Kidney (tissue), 13 donors: ENCODE measurements at regions not wholly inside any gene's neighbourhood (a gene's known extent, or its start where the extent isn't known, plus 50 kb on each side); places are given as distances from the start of the nearest gene placed in this dataset.

ENCODE experiments used
- DNase-seq, 5 donors: peaks; one replicate each; pipeline ENCODE4 v3.0.0-alpha.2; 2013 to 2020
- FAIRE-seq: peaks from 2 replicates; lab custom pipeline; 2012; peaks lifted over from hg19 to GRCh38; lab: Jason Lieb, UNC
- H3K27ac ChIP-seq, 2 donors: one replicate each; pipeline ENCODE4 v1.7.0; 2013; ENCODE audit warnings: low read depth in 2 of 2, low read length in 2 of 2, inconsistent platforms in 1 of 2
- H3K27me3 ChIP-seq: one replicate; pipeline ENCODE4 v1.7.1; 2013; ENCODE audit warnings: low read length, inconsistent platforms; ENCODE audit not compliant: control insufficient read depth, insufficient read depth
- H3K36me3 ChIP-seq, 3 donors: one replicate each; pipeline versions ENCODE4 v1.7.0 to v1.7.1; 2013; ENCODE audit warnings: low read length in 3 of 3, control low read depth in 1 of 3, inconsistent platforms in 1 of 3; ENCODE audit not compliant: insufficient read depth in 3 of 3, control insufficient read depth in 2 of 3
- H3K4me1 ChIP-seq, 3 donors: one replicate each; pipeline versions ENCODE4 v1.7.0 to v1.7.1; 2013; ENCODE audit warnings: low read length in 3 of 3, inconsistent platforms in 1 of 3, low read depth in 1 of 3; ENCODE audit not compliant: control insufficient read depth in 2 of 3, insufficient read depth in 2 of 3
- H3K4me3 ChIP-seq, 3 donors: one replicate each; pipeline versions ENCODE4 v1.7.0 to v1.8.1; 2013; ENCODE audit warnings: low read length in 3 of 3, control low read depth in 1 of 3, inconsistent platforms in 1 of 3
- H3K9ac ChIP-seq, 3 donors: one replicate each; pipeline versions ENCODE4 v1.7.0 to v1.7.1; 2013; ENCODE audit warnings: low read length in 3 of 3, control low read depth in 1 of 3, inconsistent platforms in 1 of 3
- H3K9me3 ChIP-seq, 3 donors: one replicate each; pipeline versions ENCODE4 v1.7.0 to v1.7.1; 2013; ENCODE audit warnings: low read length in 3 of 3, control low read depth in 1 of 3, inconsistent platforms in 1 of 3; ENCODE audit not compliant: control insufficient read depth in 2 of 3, insufficient read depth in 1 of 3
- intact Hi-C: fragments of 100-400 bp; cut with DNase I; formaldehyde crosslinking; loops from one replicate; pipeline ENCODE4 v1.11.1; 2022
- TF ChIP-seq, protein P1 (sequence below): IDR thresholded peaks from 3 replicates; pipeline ENCODE4 v1.5.1; 2012; ENCODE audit warnings: mild to moderate bottlenecking, moderate library complexity, borderline replicate concordance; ENCODE audit not compliant: insufficient read depth; ENCODE audit errors: extremely low read depth
- donor health status: control.
- donor health status: control.
- donor health status: control.
- donor health status: control.
- donor health status: control.
- donor health status: DM: yes; HTN: yes; CAD: no.
- donor health status: Normal renal cell carcinoma (clear cell type).

DNA sequence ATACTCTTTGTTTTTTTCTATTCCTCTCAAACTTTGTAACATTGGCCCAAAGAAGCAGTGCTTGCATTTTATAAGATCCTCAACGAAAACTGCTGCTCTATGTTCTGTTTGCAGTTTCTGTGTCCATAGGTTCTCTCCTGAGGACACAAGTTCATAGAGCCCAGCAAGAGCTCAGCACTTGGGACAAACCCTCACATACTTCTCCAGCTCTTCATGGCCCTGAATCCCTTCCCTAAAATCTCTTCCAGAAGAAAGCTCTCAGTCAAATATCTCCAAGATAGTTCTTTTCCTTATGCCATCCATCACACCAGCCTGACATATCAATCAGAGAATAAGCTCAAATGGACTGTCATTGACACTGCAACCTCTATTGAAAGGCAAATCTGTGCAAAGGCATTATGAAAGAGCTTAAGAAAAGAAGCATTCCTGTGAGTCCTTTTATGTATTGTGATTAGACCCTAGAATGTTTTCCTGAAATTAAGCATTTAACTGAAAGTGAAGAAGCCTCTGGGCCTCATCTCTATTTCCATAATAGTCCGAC lies 405.5 kb downstream of the ANKRD7 start:
- H3K9me3 ChIP-seq = peaks cover 0 to 3% (median 0%) of the 10 kb centered on the region in 3 donors
- no peak overlapping the region for H3K9ac ChIP-seq
- H3K27ac ChIP-seq = no peak overlapping the region
- FAIRE-seq (no peak), DNase-seq (no peak)
- H3K27me3 ChIP-seq = no peaks in the 10 kb centered on the region
- TF ChIP-seq, protein P1, sequence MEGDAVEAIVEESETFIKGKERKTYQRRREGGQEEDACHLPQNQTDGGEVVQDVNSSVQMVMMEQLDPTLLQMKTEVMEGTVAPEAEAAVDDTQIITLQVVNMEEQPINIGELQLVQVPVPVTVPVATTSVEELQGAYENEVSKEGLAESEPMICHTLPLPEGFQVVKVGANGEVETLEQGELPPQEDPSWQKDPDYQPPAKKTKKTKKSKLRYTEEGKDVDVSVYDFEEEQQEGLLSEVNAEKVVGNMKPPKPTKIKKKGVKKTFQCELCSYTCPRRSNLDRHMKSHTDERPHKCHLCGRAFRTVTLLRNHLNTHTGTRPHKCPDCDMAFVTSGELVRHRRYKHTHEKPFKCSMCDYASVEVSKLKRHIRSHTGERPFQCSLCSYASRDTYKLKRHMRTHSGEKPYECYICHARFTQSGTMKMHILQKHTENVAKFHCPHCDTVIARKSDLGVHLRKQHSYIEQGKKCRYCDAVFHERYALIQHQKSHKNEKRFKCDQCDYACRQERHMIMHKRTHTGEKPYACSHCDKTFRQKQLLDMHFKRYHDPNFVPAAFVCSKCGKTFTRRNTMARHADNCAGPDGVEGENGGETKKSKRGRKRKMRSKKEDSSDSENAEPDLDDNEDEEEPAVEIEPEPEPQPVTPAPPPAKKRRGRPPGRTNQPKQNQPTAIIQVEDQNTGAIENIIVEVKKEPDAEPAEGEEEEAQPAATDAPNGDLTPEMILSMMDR = no peak
- intact Hi-C loops = no loop called here
- H3K36me3 ChIP-seq = no peaks in the 10 kb centered on the region
- H3K4me3 ChIP-seq = no peak overlapping the region
- H3K4me1 ChIP-seq = no peaks in the 10 kb centered on the region

DNA sequence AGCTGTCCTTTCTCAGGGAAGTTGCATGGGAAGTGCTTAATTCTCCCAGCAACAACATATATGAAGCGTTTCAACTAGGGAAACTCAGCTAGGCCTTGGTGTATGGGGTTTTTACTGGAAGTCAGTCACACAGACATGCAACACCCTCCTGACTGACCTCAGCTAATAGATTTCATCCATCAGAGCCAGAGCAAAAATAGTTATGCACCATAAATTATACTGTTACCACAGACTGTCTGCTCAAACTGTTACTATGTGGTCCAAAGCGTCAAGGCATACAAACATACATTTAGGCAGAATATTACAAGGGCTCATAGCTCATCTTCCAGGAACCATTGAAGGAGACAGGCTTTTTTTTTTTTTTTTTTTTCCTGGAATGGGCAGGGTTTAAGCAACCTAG lies 417.9 kb downstream of the ANKRD7 start:
- H3K9ac ChIP-seq = no peak overlapping the region
- no peak for DNase-seq
- no peaks in the 10 kb centered on the region for H3K9me3 ChIP-seq
- no peak overlapping the region for H3K4me3 ChIP-seq
- no peaks in the 10 kb centered on the region for H3K27me3 ChIP-seq
- TF ChIP-seq, protein P1 = no peak
- no peak overlapping the region for H3K27ac ChIP-seq
- intact Hi-C loops = no loop called here
- H3K4me1 ChIP-seq = no peaks in the 10 kb centered on the region
- no peaks in the 10 kb centered on the region for H3K36me3 ChIP-seq
- FAIRE-seq = no peak

DNA sequence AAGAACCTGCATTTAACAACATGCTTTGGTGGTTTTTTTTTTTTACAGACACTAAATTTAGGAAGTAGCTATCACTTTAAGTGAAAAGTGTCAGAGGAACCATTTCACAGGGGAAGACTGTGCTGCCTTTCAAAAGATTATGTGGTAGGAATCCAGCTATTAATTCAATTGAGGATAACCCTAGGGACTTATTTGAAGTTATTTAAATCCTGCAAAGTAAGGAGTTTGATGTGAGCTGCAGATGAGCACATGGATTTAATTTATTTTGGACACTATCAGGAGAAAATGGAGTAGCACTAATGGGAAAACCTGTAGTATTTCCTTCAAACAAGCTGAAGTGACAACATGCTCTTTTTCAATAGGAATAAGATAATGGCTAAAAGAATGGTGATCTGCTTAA lies 419.8 kb downstream of the ANKRD7 start:
- H3K27ac ChIP-seq = no peak overlapping the region
- DNase-seq (no peak), FAIRE-seq (no peak)

More for the DNA sequence above, 419.8 kb downstream of the ANKRD7 start:
- Histone ChIP-seq H3K4me1 (no peaks in the 10 kb centered on the region), H3K9me3 (no peaks in the 10 kb centered on the region), H3K9ac (no peak overlapping the region), H3K36me3 (no peaks in the 10 kb centered on the region), H3K4me3 (no peak overlapping the region), H3K27me3 (no peaks in the 10 kb centered on the region)
- TF ChIP-seq, protein P1 = no peak
- intact Hi-C loops = no loop called here
